VCaP (cell line): ENCODE measurements at regions not wholly inside any gene's neighbourhood (a gene's known extent, or its start where the extent isn't known, plus 50 kb on each side); places are given as distances from the start of the nearest gene placed in this dataset.
A peak's percentile ranks its signal among the peaks of the same experiment; 100 is the strongest.

Source experiments
- H3K27ac ChIP-seq: fragments of 450-650 bp; 2 replicates; pipeline ENCODE4 v1.5.1; 2017
- CTCF ChIP-seq: fragments of 450-650 bp; conservative IDR thresholded peaks from 2 replicates; pipeline ENCODE4 v1.5.1; 2017; ENCODE audit warnings: mild to moderate bottlenecking, moderate library complexity

DNA sequence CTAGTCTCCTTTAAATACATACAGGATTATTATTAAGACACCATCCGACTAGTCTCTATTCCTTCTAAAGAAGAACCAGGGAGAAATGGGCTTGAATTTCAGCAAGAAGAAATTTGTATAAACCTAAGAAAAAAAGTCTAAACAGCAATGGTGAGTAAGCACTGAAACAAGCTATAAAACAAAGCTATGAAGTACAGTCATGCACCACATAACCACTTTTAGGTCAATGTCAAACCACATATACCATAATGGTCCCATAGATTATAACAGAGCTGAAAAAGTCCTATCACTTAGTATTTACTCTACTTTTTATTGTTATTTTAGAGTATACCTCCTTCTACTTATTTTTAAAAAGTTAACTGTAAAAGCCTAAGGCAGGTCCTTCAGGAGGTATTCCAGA is 102.0 kb upstream of the NFIB start:
- H3K27ac ChIP-seq: no peak overlapping the region
- no peak for TF ChIP-seq CTCF

DNA sequence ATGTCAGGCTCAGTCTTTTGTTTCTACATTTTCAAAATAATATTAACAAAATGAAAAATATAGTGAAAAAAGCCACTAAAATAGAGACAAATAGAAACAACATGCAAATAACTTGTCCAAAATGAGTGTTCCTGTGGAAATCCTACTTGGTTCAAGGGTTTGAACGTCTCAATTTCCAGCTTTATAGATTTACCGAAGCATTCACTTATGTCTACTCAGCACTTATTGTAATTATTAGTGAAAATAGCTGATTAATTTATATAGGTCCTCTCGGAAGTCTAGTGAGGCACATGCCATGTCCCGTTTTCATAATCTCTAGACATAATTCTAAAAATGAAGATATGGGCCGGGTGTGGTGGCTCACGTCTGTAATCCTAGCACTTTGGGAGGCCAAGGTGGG is 99.9 kb upstream of the NFIB start:
- TF ChIP-seq CTCF: no peak
- H3K27ac ChIP-seq: no peak overlapping the region

DNA sequence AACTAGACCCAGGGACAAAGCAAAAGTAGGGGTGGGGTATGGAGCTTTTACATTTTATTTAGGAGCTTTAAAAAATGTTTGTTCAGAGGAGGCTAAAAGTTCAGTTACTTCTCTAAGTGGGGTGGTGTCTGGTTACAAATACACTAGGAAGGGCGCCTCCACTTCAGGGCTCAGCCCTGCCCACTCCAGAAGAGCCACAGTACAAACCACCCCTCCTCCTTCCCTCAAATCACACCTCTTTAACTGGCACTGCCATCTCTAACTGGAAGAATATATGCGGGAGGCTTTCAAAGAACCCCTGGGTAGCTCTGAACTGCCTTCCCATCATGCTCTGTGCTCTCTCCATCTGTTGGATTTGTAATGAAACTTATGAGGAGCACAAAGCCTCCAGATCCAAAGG is 98.8 kb upstream of the NFIB start:
- no peak for TF ChIP-seq CTCF
- H3K27ac ChIP-seq: no peak overlapping the region

- peak overlapping the region; percentile 67 for H3K27ac ChIP-seq
- TF ChIP-seq CTCF: no peak
These were observed 92.5 kb upstream of the NFIB start for GRCh38 chr9:14406463-14406862.

DNA sequence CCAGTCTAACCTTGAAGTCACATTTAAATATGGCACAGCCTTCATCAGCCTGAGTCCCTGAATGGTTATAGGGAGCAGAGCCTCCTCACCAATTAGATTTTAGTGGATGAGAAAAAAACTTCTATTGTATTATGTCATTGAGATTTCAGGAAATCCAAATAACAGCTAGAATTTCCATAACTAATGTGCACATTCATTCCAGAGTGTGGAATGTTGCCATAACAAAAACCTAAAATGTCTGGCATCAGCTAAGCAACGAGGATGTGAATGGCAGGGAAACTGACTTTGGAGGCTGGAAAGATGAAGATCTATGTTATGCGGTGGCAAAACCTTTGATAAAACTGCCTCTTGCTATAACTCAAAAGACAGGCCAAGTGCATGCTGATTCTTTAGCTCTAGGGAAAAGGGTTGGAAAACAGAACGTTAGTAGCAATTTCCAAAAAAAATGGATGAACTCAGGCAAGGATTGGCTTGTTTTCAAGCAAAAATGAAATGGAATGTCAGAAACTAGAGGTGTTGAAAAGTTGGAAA is 91.3 kb upstream of the NFIB start:
- H3K27ac ChIP-seq: no peak overlapping the region
- TF ChIP-seq CTCF: no peak

- TF ChIP-seq CTCF: no peak
- H3K27ac ChIP-seq: no peak overlapping the region
These were observed 89.1 kb upstream of the NFIB start for GRCh38 chr9:14403081-14403480.

- no peak for TF ChIP-seq CTCF
- no peak overlapping the region for H3K27ac ChIP-seq
These were observed 88.6 kb upstream of the NFIB start for GRCh38 chr9:14402583-14402982.

DNA sequence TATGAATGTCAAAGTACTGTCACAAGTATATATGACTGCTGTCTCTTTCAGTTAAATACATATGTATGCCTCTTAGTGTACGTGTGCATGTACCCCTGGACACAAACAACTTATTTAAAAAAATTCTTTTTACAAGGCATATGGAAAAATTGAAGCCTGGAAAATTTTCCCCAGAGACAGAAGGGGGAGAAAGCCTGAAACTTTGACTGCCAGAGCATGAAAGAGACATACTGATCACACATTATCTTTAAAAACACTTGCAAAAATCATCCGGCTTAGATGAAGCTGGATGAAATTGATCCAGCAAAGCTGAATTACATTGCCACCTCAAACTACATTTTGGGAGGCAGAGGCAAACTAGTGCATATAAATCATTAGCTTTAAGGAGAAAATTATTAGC is 88.0 kb upstream of the NFIB start:
- H3K27ac ChIP-seq: no peak overlapping the region
- no peak for TF ChIP-seq CTCF
